Tibial nerve (tissue), 4 donors: ENCODE measurements at regions not wholly inside any gene's neighbourhood (a gene's known extent, or its start where the extent isn't known, plus 50 kb on each side); places are given as distances from the start of the nearest gene placed in this dataset.

ENCODE experiments used
- DNase-seq, 2 donors: peaks; one replicate each; pipeline ENCODE4 v3.0.0-alpha.2; 2019; ENCODE audit warnings: low spot score in 2 of 2
- H3K27ac ChIP-seq, 4 donors: fragments of 200-600 bp; sonication (generic) in 3 of 4; one replicate each; pipeline ENCODE4 v1.5.1; 2017 to 2019; ENCODE audit warnings: mild to moderate bottlenecking in 1 of 4
- H3K27me3 ChIP-seq, 2 donors: fragments of 200-600 bp; sonication (generic) in 1 of 2; one replicate each; pipeline versions ENCODE4 v1.5.1 to v1.6.0; 2017 to 2019
- H3K36me3 ChIP-seq, 3 donors: fragments of 200-600 bp; sonication (generic); one replicate each; pipeline ENCODE4 v1.5.1; 2018 to 2019
- H3K4me1 ChIP-seq, 4 donors: fragments of 200-600 bp; sonication (generic) in 3 of 4; one replicate each; pipeline ENCODE4 v1.5.1; 2017 to 2019
- H3K4me3 ChIP-seq, 4 donors: fragments of 200-600 bp; sonication (generic) in 3 of 4; one replicate each; pipeline ENCODE4 v1.5.1; 2017 to 2019; ENCODE audit warnings: mild to moderate bottlenecking in 1 of 4, moderate library complexity in 1 of 4
- H3K9me3 ChIP-seq, 4 donors: fragments of 200-600 bp; sonication (generic) in 3 of 4; one replicate each; pipeline ENCODE4 v1.5.1; 2017 to 2019
- EP300 ChIP-seq, 2 donors: sonication (generic); formaldehyde crosslinking; IDR thresholded peaks; one replicate each; pipeline ENCODE4 v1.6.1; 2017; ENCODE audit warnings: antibody characterized with exemption in 2 of 2, mild to moderate bottlenecking in 1 of 2
- POLR2A ChIP-seq, 2 donors: fragments of 450-650 bp; IDR thresholded peaks; one replicate each; pipeline ENCODE4 v1.6.1; 2017; ENCODE audit warnings: antibody characterized with exemption in 2 of 2, mild to moderate bottlenecking in 2 of 2, moderate library complexity in 2 of 2
- WGBS, 2 donors: methylation state at CpG; one replicate each; pipeline ENCODE4 v1.1.5; 2018; 5-methylcytosine and 5-hydroxymethylcytosine counted together
- TF ChIP-seq, protein P1 (sequence below), 5 experiments: fragments of 200-600 bp in 3 of 5; fragments of 450-650 bp in 2 of 5; sonication (generic) in 3 of 5; IDR thresholded peaks; one replicate each; pipeline ENCODE4 v1.5.1; 2016 to 2019; ENCODE audit warnings: antibody characterized with exemption in 5 of 5, mild to moderate bottlenecking in 3 of 5, moderate library complexity in 2 of 5

DNA sequence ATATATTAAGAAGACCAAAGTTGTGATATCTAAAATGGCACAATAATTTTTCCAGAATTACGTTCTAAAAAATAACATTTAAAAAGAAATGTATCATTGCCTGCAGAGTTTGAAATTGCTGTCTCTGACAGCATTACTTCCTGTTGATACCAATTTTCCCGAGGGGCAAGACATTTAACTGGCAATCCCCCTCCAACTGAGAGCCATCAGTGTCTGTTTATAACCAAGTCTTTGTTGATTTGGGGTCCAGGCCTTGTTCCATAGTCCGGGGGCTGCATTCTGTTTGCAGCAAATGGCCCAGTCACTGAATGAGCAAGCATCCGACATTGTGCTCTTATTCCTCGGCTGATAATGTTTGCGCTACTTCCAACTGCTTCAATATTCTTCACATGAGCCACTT lies 231.5 kb downstream of the NAF1 start:
- DNase-seq = no peak
- no peaks in the 10 kb centered on the region for H3K27me3 ChIP-seq
- no peak overlapping the region for H3K27ac ChIP-seq
- no peaks in the 10 kb centered on the region for H3K4me1 ChIP-seq
- no peaks in the 10 kb centered on the region for H3K9me3 ChIP-seq
- 51 to 62% methylated on average over 6 of the region's 6 CpGs for WGBS, 2 donors
- TF ChIP-seq, protein P1, sequence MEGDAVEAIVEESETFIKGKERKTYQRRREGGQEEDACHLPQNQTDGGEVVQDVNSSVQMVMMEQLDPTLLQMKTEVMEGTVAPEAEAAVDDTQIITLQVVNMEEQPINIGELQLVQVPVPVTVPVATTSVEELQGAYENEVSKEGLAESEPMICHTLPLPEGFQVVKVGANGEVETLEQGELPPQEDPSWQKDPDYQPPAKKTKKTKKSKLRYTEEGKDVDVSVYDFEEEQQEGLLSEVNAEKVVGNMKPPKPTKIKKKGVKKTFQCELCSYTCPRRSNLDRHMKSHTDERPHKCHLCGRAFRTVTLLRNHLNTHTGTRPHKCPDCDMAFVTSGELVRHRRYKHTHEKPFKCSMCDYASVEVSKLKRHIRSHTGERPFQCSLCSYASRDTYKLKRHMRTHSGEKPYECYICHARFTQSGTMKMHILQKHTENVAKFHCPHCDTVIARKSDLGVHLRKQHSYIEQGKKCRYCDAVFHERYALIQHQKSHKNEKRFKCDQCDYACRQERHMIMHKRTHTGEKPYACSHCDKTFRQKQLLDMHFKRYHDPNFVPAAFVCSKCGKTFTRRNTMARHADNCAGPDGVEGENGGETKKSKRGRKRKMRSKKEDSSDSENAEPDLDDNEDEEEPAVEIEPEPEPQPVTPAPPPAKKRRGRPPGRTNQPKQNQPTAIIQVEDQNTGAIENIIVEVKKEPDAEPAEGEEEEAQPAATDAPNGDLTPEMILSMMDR (IDR thresholded peaks at IDR 0.05) = no peak
- TF ChIP-seq POLR2A (IDR thresholded peaks at IDR 0.05) = no peak
- no peak for TF ChIP-seq EP300 (IDR thresholded peaks at IDR 0.05)
- no peaks in the 10 kb centered on the region for H3K36me3 ChIP-seq
- H3K4me3 ChIP-seq = no peak overlapping the region

DNA sequence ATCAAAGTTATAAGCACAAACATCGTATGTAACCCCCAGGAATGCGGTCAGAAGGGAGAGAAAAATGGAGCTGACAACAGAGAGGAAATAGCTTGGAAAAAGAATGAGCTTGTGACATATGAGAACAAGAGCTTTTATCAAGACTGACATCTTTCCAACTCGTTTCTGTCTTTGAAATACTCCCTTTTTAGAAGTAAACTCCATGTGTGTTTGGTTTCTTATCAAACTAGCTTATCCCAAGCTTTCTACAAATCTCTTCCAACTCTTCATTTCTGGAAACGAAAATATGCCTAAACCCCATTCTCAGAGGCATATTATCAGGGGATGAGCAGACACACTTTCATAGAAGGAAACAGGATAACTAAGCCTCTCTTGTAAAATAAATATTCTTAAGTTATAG lies 235.4 kb downstream of the NAF1 start:
- Histone ChIP-seq H3K9me3 (no peaks in the 10 kb centered on the region), H3K27ac (no peak overlapping the region), H3K4me3 (no peak overlapping the region), H3K27me3 (no peaks in the 10 kb centered on the region), H3K36me3 (no peaks in the 10 kb centered on the region), H3K4me1 (no peaks in the 10 kb centered on the region)
- TF ChIP-seq EP300 (IDR thresholded peaks at IDR 0.05) = no peak
- no peak for TF ChIP-seq POLR2A (IDR thresholded peaks at IDR 0.05)
- TF ChIP-seq, protein P1 (IDR thresholded peaks at IDR 0.05) = no peak
- WGBS, 2 donors = 58 to 59% methylated on average over 4 of the region's 4 CpGs
- DNase-seq = no peak

DNA sequence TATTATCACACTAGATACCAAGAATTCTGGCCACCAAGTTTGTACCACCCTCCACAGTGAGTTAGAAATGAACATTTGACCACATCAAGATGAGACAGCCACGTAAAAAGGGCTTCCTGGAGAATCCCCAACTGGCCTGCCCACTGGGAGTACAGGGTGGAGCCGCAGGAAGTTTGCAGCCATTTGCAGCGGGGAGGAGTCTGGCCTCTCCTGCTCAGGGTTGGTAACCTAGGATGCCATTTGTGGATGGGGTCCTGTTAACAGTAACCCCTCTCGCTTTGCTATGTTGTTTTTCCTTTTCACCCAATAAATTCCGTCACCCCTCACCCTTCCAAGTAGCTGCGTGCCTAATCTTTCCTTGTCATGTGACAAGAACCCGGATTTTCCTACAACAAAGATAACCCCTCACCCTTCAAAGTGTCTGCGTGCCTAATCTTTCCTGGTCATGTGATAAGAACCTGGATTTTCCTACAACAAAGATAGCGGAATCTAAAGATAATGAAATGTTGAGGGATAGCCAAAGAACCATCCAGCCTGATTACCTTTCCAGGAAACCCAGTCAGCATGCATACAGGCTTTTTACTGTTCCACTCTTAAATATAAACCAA lies 245.4 kb downstream of the NAF1 start:
- H3K36me3 ChIP-seq = no peaks in the 10 kb centered on the region
- H3K27ac ChIP-seq = no peak overlapping the region
- no peak for TF ChIP-seq EP300 (IDR thresholded peaks at IDR 0.05)
- TF ChIP-seq, protein P1 (IDR thresholded peaks at IDR 0.05) = no peak
- TF ChIP-seq POLR2A (IDR thresholded peaks at IDR 0.05) = no peak
- no peak overlapping the region for H3K4me3 ChIP-seq
- WGBS, 2 donors = 75 to 83% methylated on average over 9 of the region's 9 CpGs
- H3K27me3 ChIP-seq = no peaks in the 10 kb centered on the region
- DNase-seq = no peak
- peaks cover 0 to 18% (median 2%) of the 10 kb centered on the region in 4 donors for H3K9me3 ChIP-seq
- no peaks in the 10 kb centered on the region for H3K4me1 ChIP-seq

DNA sequence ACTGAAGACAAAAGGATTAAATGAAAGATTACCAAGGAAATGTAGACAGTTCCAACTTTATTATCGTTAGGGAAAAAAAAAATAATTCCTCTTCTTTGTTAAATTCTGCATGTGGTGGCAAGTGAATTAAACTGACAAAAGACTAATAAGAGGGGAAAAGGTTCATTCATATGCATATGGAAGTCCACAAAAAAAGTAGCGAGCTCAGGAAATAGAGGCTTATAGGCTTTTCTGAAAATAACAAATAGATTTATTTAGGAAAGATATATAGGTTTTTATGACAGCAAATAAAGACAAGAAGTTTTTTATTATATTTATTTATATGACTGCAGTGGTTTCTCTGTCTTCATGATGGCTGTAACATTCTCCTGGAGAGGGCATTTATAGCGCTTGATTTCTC lies 246.0 kb downstream of the NAF1 start:
- TF ChIP-seq EP300 (IDR thresholded peaks at IDR 0.05) (no peak), POLR2A (IDR thresholded peaks at IDR 0.05) (no peak)
- TF ChIP-seq, protein P1 (IDR thresholded peaks at IDR 0.05) = no peak
- no peaks in the 10 kb centered on the region for H3K36me3 ChIP-seq
- H3K27ac ChIP-seq = no peak overlapping the region
- DNase-seq = no peak
- 73 to 81% methylated on average over 3 of the region's 3 CpGs for WGBS, 2 donors
- peaks cover 0 to 24% (median 2%) of the 10 kb centered on the region in 4 donors for H3K9me3 ChIP-seq
- no peak overlapping the region for H3K4me3 ChIP-seq
- no peaks in the 10 kb centered on the region for H3K4me1 ChIP-seq
- H3K27me3 ChIP-seq = no peaks in the 10 kb centered on the region

DNA sequence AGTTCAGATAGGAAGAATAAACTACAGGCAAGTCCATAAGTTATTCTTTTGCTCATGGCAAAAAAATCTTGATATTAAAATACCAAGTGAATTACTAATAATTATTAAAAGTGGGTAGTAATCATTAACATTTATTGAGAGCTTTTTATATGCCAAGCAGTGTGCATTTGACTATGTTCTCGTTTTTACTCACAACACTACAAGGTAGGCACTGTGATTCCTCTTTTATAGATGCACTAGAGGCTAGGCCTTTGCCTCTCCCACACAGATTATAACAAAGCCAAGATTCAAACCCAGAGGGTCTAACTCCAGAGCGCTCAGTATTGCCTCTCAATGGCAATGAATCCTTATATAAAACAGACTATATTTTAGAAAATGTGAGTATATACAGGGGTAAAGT lies 254.2 kb downstream of the NAF1 start:
- Histone ChIP-seq H3K27me3 (no peaks in the 10 kb centered on the region), H3K4me1 (no peaks in the 10 kb centered on the region), H3K36me3 (no peaks in the 10 kb centered on the region), H3K9me3 (peaks cover 0 to 23% (median 2%) of the 10 kb centered on the region in 4 donors), H3K4me3 (no peak overlapping the region), H3K27ac (no peak overlapping the region)
- no peak for DNase-seq
- WGBS, 2 donors = 57 to 60% methylated on average over 2 of the region's 2 CpGs
- TF ChIP-seq EP300 (IDR thresholded peaks at IDR 0.05) (no peak), POLR2A (IDR thresholded peaks at IDR 0.05) (no peak)
- TF ChIP-seq, protein P1 (IDR thresholded peaks at IDR 0.05) = no peak
